UCSD-AML1 (cell line): ENCODE measurements at regions not wholly inside any gene's neighbourhood (a gene's known extent, or its start where the extent isn't known, plus 50 kb on each side); places are given as distances from the start of the nearest gene placed in this dataset.
"Not testable (repeated sequence)": the region's sequence is repeated elsewhere in the genome, so short reads cannot be mapped to it uniquely, and the experiment has no call there.

Experiments
- DNase-seq: peaks from one replicate; lab custom pipeline; 2025; ENCODE audit not compliant: unreplicated experiment; lab: John Stamatoyannopoulos, UW

DNA sequence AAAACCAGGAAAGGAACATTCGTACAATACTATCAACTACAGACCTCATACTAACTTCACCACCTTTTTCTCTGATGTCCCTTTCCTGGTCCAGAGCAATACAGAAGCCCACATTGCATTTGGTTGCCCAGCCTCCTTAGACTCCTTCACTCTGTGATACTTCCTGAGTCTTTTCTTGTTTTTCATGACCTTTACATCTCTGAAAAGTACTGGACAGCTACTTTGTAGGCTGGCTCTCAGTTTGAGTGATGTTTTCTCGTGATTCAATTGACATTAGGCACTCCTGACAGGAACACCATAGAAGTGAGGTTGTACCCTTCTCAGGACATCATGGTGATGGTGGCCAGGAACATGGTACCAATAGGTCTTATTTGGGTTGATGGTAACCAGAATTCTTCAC lies 185.9 kb upstream of the SLC39A10 start:
- DNase-seq, result no peak

DNA sequence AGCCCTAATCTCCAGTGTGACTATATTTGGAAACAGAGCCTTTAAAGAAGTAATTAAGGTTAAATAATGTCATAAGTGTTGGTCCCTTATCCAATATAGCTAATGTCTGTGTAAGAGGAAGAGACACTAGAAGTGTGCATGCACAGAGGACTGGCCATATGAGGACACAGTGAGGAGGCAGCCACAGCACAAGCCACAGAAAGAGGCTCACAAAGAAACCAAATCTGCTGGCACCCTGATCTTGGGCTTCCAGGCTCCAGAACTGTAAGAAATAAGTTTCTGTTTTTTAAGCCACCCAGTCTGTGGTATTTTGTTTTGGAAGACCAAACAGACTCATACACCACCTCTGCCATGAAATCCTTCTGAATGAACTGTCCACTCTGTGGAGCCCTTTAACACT lies 186.4 kb upstream of the SLC39A10 start:
- DNase-seq, result no peak

DNA sequence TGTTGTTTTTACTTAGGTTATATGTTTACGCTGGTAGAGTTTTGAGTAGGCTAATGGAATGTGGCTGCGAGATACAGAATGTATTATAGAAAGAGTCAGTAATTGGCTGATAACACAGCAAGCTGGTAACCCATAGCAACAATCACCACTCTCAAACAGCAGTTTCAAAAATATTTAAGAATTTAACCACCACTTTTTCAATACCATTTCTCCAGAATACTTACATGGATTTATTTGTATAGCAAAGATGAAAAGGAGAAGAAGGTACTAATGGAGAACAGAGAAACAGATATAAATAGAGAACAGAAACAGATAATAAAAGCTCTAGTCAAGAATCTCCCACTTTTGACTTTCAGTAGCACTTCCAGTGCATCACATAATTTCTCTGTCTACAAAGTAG lies 188.3 kb upstream of the SLC39A10 start:
- no peak for DNase-seq

DNA sequence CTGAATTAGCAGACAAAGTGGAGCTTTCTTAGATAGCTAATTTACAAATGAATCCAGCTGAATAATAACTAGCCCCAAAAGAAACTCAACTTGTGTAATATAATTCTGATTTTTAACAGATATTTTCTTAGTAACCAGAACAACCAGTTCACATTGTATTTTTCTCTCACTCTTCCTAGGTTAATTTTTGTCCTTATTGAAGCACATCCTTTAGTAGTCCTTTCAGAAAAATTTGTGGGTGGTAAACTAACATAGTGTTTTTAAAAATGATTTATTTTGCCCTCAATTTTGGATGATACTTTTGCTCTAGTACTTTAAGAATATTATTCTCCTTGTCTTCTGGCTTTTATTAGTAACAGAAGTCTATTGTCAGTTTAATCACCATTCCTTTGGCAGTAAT lies 190.6 kb upstream of the SLC39A10 start:
- no peak for DNase-seq

DNA sequence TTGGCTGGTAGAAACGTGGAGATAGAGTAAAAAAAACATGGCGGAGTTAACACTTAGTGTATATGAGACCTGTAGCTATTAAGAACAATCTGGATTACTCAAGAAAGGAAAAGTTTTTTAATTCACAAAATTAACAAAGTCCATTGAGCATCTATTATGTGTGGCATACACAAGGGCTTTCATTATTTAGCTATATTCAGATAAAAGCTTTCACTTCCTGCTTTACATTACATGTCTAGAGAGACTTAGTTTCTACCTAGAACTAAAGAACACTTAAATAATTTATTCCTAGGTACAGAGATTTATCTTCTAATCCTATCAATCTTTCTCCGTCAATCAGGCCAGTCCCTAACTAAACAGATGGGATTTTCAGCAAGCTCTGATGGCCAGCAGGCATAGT lies 196.0 kb upstream of the SLC39A10 start:
- DNase-seq, result no peak

DNA sequence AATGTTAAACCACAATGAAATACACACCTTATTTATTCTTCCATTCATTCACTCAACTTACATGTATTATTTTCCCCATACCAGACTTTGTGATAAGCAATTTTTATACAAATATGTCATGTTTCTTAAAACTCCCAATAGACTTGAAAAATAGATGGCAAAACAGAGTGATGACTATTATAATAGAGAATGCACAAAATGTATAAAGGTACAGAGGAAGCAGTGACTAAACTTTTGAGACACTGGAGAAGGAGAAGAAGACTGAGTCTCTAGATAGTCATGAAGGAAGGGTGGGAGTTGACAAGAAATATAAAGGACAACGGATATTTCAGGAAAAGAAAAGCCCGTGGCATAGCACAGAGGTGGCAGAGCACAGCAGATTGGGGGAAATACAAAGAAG lies 198.1 kb upstream of the SLC39A10 start:
- no peak for DNase-seq

DNA sequence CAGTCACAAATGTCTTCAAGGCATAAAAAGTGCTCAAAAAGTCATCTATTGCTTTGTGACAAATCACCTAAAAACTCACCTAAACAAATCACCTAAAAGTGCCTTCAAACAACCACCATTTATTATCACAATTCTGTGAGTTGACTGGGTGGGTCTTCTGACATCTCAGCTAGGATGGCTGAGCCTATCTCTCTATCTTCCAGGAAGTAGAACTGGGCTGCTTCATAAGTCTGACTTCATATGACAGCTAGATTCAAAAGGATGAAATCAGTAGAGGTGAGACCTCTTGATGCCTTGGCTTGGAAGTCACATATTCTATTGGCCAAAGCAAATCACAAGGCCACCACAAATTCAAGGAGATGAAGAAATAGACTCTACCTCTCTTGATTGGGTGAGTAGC lies 199.2 kb upstream of the SLC39A10 start:
- no peak for DNase-seq

DNA sequence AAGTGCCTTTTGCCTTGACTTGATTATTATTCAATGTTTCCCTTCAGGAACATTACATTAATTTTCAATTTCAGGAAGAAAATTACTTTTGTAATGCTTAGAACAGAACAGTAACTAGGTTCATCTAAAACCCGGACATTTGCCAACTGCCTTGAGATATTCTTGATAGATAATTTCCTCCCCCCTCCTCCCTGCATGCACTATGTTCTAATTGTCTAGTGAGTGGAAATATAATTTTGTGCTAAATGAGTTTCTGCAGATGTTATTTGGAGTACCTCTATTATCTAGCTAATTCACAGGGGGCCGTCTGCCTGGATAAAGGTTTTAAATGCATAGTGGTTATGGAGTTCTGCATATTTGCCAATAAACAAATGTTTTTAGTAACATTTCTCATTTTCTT lies 200.3 kb upstream of the SLC39A10 start:
- DNase-seq, result no peak

DNA sequence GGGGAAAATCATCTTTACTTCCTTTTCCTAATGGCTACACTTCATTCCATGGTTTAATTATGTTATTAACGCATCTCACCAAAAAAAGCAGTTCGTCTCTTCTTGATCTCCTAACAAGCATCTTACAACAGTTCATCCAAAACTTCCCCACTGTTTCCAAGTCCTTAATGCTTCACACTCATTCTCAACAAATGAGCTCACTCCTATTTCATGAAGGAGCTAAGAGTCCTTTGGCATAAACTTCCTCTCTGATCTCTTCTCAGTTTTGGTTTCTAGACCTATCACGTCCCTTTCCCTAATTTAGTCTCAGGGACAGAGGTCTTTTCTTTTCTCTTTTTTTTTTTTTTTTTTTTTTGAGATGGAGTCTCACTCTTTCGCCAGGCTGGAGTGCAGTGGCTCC lies 205.9 kb upstream of the SLC39A10 start:
- DNase-seq, result no peak

DNA sequence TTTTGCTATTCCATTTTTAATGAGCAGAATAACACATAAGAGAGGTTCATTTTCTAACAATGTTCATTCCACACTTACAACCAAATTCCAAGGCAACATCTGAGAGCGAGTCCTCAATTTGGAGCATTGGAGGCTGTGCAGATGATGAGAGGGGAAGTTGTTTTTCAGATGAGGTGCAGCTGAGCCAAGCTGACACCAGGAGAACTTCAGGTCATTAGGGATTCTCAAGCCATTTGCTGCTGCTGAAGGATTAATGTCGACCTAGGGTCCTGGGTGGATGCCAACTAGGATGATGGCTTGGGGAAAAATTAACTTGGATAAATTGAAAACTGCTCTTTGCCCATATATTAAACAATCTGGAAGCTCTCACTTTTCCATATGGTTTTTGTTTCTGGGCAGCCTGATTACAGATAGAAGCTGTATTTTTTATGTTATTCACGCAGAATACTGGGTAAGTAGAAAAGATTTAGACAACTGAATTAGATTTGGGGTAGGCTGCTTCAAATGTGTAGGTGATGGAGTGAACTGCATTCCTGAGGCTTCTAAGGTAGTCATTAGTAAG lies 206.4 kb upstream of the SLC39A10 start:
- DNase-seq, result no peak

DNA sequence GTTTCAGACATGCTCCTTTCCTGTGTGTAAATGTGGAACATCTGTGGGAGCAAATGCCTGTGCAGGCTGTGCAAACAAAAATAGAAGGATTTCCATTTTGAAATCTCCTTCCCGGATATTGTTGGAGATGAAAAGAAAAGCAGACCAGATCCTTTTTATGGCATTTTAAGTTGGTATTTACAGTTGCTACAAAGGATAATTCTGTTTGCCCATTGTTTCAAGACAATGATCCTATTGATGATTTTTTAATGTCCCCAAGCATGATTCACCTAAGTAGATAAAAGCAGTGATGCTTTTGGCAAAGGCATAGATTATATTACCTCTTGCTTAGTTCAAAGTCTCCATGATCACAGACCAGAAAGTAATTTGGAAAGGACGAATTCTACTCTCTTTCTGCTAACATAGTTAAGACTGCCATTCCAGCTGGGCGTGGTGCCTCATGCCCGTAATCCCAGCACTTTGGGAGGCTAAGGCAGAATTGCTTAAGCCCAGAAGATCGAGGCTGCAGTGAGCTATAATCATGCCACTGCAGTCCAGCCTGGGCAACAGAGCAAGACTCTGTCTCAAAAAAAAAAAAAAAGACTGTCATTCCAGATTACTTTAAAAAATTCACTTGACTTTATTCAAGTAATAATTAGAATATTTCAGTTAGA lies 209.6 kb upstream of the SLC39A10 start:
- DNase-seq, result no peak

DNA sequence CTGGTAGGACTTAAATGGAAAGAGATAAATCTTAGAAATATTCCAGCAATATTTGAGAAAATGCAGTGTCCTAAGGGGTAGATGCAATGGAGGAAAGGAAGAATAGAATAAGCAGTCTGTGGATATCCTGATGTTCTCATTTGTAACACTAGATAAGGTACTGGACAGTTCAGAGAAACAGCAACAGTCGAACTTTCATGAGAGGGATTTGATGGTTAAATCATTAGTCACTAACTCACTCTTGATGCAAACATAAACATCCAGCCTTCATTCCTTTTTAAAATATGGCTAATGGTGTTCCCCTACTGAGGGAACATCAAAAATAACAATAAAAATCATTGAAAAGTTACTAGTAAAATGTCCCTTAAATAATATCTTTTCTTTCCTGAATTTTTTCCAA lies 211.4 kb upstream of the SLC39A10 start:
- DNase-seq, result no peak

DNA sequence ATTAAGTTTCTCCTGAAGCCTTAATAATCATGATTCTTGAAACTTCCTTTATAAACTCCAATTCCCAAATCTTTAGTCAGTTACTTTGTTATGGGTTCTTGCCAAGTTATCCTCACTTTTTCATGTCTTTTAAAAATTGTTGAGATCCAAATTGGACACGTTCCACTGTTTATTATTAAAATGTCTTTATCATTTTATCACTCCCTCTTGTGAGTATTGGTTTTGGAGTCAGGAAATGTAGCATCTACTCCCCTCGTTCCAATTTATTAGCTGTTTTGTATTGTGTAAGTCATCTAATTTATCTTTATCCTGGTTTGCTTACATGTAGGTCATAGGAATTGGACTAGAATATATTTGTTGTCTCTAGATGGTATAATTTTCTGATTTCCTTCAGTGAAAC lies 213.1 kb upstream of the SLC39A10 start:
- no peak for DNase-seq

DNA sequence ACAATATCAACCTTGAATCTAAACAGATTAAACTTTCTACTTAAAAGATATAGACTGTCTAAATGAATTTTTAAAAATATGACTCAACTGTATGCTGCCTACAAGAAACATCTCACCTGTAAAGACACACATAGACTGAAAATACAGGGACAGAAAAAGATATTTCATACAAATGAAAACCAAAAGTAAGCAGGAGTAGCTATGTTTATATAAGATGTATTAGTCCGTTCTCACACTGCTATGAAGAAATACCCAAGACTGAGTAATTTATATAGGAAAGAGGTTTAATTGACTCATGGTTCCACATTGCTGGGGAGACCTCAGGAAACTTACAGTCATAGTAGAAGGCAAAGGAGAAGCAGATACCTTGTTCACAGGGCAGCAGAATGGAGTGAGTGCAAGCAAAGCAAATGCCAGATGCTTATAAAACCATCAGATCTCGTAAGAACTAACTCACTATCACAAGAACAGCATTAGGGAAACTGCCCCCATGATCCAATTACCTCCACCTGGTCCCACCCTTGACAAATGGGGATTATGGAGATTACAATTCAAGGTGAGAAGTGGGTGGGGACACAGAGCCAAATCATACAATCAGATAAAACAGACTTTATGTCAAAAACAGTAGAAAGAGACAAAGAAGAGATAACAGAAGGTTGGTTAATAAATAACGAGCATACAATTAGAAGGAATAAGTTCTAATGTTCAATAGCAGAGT lies 214.4 kb upstream of the SLC39A10 start:
- no peak for DNase-seq

DNA sequence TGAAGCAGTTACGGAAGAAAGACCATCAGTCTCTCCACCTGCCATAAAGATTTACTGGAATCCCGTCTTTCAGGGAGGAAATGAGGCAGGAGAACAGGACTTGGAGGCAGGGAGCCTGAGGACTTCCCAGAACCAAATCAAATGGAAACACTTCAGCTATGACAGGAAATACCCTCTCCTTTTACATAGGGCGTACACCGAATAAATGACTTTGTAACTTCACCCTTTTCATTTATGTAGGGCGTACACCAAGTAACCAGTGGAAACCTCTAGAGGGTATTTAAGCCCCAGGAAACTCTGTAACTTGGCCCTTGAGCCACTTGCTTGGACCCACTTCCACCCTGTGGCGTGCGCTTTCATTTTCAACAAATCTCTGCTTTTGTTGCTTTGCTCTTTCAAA lies 218.3 kb upstream of the SLC39A10 start:
- no peak for DNase-seq

DNA sequence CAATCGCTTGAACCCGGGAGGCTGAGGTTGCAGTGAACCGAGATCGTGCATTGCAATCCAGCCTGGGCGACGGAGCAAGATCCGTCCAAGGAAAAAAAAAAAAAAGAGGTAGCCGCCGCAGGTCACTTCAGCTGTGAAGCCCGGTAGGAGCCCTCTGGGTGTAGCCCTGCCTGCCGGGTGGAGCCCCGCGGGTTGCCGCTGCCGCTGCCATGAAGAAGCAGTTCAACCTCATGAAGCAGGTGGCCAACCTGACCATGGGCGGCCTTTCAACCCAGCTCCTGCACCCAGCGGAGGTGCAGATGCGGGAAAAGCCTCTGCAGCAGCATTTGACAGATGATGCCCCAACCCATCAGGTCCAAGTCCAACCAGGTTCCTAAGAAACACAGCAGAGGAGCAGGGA lies 219.5 kb upstream of the SLC39A10 start:
- DNase-seq, result no peak

DNA sequence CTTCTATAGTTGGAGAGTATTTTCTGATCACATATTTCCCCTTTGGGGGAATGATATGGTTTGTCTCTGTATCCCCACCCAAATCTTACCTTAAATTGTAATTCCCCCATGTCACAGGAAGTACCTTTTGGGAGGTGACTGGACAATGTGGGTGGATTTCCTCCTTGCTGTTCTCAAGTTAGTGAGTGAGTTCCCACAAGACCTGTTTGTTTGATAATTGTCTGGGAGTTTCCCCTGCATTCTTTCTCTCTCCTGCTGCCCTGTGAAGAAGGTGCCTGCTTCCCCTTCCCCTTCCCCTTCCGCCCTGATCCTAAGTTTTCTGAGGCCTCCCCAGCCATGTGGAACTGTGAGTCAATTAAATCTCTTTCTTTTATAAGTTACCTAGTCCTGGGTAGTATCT lies 222.7 kb upstream of the SLC39A10 start:
- DNase-seq, result no peak

DNA sequence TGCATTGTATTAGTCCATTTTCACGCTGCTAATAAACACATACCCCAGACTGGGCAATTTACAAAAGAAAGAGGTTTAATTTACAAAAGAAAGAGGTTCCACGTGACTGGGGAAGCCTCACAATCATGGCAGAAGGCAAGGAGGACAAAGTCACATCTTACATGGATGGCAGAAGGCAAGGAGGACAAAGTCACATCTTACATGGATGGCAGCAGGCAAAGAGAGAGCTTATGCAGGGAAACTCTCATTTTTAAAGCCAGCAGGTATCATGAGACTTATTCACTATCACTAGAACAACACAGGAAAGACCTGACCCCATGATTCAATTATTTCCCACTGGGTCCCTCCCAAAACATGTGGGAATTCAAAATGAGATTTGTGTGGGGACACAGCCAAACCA lies 223.3 kb upstream of the SLC39A10 start:
- not testable (repeated sequence) for DNase-seq

DNA sequence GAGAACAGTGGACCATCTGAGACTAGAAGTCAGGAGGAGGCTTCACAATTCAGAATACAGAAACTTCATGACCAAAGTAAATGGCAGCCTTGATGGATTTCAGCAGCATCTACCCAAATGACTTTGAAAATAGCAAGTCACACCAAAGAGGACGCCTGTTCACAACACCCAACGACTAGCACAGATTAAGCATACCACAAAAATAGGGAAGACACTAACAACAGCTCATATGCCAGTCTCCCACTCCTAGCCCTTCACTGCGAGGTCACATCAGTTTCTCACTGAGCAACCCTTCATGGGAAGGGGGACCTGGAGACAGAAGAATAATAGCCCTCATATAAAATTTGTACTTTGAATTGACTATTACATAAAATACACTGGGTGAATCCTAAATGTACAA lies 228.4 kb upstream of the SLC39A10 start:
- no peak for DNase-seq

DNA sequence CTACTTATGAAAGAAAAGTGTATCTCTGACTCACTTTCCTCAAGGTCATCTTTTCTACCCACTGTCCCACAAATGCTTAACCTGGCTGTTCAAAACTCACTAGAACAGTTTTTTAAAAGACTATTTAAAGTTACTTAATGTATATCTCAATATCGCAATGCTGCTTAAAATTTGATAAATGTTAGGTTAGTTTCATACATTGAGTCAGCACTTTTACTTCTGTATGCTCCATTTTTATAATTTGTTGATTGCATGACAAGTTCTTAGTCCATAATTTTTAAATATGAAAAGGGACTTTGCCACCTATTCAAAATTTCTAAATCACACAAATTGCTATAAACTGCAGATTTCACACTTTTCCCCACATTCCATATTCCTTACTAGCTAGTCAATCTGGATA lies 231.7 kb upstream of the SLC39A10 start:
- no peak for DNase-seq

DNA sequence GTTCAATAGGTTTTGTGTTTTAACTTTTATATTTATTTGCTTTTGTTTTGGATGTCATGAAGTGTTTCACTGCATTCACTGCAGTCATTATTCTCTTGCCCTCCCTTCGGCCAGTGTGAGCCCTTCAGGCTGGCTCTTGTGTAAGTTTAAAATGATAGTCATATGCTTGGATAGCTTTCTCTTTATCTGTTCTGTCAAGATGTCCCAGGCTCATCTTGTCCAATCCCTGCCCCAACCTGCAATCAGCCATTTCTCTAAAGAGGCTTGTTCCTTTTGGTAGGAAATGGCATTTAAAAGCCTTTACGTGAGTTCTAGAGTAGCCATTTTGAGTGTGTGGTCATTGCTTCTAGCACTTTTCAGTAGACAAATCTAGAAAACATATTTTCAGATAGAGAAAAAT lies 238.0 kb upstream of the SLC39A10 start:
- no peak for DNase-seq

DNA sequence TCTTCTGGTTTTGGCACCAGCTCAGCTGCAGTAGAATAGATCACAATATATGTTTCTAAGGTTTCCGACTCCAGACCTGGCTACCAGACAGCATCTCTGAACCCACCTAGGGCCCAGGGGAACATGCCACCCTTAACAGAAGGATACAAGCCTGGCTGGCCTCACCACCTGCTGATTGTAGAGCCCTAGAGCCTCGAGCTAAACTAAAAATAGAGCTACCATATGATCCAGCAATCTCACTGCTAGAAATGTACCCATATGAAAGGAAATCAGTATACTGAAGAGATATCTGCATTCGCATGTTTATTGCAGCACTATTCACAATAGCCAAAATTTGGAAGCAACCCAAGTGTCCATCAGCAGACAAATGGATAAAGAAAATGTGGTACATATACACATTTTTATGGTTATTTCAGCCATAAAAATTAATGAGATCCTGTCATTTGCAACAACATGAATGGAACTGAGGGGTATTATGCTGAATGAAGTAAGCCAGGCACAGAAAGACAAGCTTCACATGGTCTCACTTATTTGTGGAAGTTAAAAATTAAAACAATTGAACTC lies 242.4 kb upstream of the SLC39A10 start:
- no peak for DNase-seq
